AG08396 (cell line): ENCODE measurements at regions not wholly inside any gene's neighbourhood (a gene's known extent, or its start where the extent isn't known, plus 50 kb on each side); places are given as distances from the start of the nearest gene placed in this dataset.
"Not testable (repeated sequence)": the region's sequence is repeated elsewhere in the genome, so short reads cannot be mapped to it uniquely, and the experiment has no call there.

Experiments
- DNase-seq: peaks from one replicate; pipeline ENCODE4 v3.0.0; 2012; ENCODE audit warnings: low spot score, mixed read lengths

DNA sequence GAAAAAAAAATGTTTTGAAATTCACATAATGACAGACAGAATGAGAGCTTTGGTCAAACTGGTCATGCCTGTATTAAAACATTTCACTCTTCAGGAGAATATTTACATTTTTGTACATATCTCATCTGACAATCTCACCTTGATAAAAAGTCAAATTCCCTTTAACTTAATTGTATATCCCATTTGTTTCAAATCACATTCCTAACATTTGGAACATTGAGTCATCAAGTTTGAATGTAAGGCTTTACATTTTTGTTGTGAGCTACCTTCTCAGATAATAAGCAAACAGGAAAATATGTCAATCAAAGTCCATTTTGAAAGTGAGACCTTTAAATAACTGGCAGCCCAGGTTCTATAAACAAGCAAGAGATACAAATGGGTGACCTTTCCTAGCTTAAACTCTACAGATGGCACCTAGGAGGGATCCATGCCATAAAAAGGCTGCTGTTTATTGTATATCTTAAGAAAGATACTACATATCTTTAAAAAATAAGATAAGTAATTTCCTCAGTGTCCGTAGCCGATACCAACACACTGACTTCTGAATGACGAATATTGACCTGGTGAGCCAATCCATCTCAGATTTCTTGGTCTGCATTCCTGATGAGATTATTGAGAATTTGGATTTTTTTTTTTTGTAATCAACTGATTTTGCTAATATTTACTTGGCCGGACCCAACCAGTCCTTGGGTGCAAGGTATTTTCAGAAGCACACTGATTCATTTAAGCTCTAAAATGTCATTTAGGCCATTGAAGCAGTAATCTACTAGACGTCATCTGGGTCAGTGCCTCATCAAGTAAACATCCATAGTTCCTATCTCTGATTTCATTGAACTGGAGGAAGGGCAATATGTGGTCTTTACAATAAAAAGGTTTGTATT, 259.6 kb downstream of the BTG1 start:
- DNase-seq: no peak

DNA sequence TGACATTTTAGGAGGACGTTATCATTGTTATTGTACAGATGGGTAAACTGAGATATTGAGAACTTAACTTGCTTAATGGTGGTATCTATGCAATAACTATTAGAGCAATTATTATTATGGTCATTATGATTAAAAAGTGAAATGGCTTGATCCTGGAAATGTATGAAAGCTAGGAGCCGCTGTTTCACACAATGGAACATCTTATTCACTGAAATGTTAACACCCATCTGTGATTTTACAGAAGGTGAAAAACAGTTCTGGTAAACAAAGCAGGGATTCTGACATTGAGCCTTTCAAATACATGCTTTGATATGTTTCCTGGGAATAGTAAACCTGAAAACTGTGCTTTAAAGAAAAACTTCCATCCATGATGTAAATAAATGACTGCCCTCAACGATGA, 261.4 kb downstream of the BTG1 start:
- no peak for DNase-seq

DNA sequence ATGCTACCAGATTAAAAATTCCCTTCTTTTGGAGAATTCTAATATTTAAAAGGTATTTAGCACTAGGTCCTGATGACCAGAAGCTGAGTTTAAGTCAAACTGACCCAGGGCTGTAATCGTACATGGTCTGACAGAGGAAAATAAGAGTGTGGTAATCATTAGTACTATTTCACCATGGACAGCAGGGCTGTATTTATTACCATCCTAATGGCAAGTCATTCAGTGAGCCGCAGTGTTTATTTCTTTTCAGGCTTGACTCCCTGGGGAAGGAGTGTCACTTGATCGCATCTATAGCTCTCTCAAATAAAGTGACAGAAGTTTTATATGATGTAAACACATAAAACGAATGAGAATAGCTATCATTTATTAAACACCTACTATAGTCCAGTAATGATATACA, 261.8 kb downstream of the BTG1 start:
- no peak for DNase-seq

DNA sequence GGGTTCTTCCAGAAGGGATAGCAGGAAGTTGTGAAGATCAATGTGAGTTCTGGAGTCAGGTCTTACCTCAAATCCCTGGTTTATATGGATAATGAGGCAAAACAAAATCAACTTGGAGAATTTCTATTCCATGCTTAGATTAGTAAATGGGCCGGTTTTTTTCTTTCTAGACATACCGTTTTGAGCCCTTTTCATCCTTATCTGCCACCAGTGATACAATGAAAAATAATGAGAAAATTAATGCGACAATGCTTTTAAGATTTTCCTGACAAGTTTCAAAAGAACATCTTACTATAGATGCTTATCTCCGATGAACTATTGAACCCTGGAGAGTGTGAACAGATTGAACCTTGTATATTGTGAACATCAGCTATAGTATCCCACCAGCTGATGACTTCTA, 262.7 kb downstream of the BTG1 start:
- DNase-seq: no peak

DNA sequence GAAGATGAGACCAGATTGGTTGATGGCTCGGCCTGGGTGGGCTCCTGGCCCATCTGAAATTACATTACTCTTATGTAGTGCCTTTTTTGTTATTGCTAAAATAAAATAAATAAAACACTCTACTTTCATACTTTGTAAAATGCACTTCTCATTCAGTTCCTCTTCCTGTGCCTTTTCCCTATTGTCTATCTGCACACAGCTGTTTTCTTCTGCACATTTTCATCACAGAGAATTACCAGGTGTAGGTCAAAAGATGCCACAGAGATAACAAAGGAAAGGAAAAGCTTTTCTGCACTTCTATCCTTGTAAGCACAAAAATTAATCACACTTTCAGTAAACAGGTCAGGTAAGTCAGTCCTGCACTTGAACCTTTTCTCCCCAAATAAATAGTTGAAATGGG, 265.1 kb downstream of the BTG1 start:
- DNase-seq: no peak

DNA sequence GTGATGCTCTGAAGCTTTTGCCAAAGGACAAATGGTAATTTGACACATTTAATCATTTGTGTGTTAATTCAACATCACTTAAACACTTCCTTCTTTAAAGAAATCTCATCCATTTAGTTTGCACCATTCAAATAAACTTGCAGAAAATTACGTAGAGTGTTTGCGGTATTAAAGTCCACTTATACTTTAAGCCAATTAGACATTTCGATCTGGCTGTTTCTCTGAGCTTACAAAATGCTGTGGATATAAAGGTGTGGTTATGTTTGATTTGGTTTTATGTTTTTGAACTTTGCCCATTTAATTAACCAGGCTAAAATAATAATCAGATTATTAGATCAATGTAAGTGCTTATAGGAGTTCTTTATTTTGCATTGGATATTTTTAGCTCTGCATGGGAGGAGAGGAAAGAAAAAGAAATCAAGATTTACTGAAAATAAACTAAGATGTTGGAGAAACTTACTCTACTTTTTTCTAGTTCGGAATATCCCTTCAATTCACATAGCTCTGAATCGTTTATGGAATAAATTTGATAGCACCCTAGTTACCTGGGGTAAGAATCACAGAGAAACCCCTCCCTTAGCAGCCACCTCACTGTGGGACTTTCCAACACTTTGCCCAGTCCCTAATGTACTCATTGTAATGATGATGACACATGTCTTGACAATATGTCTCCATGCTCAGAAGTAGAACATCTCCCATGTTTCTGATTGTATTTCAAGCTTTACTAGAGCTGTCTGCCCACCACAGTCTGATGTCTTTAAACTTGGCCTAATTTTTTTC, 268.0 kb downstream of the BTG1 start:
- no peak for DNase-seq

DNA sequence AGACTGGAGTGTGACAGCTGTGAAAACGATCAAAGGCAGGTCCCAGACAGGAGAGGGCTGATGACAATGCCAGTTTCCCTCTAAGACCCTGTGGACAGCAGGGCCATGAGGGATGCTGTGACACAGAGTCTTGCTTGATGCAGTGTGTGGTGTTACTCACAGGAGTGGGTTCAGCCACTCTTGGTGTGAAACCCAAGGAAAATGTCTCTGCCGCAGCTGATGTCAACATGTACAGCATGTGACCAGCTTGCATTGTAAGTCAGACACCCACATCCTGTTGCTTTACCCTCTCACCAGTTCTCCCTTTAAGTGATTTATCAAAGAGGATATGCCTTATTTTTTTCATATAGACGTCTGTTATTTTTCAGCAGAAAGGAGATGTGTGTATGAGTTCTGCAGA, 268.6 kb downstream of the BTG1 start:
- DNase-seq: no peak

DNA sequence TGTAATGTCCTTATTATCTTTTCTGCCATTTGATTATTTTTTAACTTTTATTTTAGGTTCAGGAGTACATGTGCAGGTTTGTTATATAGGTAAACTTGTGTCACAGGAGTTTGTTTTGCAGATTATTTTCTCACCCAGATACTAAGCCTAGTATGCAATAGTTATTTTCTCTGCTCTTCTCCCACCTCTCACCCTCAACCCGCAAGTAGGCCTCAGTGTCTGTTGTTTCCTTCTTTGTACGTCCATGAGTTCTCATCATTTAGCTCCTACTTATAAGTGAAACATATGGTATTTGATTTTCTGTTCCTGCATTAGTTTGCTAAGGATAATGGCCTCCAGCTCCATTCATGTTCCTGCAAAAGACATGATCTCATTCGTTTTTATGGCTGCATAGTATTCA, 270.0 kb downstream of the BTG1 start:
- DNase-seq: not testable (repeated sequence)

DNA sequence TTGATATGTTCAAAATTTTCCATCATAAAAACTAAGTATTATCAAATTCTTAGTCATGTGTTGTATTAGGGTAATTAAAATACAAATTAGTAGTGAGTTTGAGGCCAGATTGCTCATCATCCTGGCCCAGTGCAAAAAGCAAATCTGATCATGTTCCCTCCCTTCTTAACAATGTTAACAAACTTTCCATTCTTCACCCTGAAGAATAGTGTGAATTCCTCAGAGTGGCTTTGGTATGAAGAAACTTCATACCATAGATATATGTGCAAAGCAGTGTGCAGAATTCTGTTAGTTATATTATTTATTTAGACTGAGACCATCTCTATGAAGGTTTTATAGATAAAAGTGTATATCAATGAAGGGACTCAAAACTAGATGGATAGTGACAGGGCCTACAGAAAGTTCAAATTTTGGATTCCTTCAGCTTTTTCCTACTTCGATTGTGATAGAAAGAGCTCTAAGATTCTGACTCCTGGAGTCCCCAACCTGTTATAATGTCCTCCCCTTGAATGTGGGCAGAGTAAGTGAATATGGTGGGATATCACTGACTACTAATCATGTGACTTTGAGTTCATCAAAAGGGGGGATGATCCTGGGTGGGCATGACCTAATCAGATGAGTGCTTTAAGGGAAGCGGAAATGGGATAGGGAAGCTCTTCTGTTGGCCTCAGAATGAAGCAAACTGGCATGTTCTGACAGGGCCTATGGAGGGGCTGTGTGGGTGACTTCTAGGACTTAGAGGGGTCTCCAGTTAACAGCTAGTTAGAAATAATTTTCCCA, 271.4 kb downstream of the BTG1 start:
- DNase-seq: no peak

DNA sequence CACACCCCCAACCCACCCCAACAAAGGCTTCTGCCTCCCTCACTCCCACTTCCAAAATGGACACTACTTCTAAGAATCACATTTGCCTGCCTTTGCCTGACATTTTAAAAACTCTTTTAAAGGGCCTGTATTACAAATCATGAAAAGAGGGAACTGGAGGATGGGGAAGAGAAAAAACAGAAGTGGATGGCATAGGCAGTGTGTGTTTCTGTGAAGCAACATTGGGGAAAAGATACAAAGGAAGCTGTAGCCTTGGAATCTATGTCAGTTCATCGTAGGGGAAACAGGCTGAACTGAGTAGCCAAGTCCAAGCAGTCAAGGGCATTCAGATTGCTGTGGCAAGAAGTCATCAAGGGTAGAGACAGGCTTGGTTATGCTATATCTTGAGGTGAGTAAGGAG, 273.9 kb downstream of the BTG1 start:
- DNase-seq: no peak

DNA sequence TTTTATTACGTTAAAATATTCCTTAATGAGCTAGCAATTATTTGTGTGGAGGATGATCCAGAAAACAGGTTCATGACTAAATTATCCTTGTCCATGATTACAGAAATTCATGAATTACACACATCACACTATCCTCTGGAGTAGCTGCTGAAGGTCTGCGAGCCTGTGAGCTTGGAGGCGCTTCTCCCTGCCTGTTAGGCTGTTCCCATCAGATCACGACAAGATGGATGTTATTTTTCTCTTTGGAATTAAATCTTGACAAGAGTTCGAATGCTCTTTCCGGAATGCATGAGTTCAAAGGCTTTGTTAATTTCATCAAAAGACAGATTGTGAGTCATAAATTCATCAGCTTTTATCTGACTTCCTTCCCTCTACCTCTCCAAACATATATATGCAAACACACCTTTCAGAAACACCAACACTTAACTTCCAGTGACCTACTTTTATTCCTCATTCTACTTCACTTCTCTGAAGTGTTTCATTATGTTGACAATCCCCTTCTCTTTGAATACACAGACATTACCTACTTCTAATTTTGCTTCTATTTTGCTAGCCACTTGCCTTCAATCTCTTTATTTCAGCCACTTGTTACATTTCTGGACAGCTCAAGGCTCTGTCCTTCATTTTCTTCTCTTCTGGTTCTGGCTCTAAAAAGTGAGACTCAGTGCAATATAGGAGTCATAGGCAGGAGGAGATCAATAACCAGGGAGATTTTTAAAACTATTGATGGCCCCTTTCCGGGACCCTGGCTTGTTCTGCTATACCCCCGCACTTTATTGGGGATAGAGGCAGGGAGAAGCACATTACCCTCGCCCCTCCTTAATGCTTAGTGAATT, 274.6 kb downstream of the BTG1 start:
- no peak for DNase-seq

DNA sequence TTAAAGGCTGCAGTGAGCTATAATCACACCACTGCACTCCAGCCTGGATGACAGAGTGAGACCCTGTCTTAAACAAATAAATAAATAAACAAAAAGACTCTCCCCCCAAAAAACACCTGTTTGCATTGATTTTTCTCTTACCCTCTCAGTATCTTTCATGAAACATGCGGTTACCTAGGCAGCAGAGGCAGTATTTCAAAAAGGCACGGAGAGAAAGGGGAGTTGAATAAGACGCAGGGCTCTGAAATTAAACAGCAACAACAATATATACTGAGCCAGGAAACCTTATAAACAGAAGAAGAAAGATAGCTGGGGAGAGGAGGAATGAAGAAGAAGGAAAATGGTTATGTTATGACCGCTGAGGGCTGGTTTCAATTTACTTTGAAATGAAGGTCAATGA, 277.6 kb downstream of the BTG1 start:
- no peak for DNase-seq

DNA sequence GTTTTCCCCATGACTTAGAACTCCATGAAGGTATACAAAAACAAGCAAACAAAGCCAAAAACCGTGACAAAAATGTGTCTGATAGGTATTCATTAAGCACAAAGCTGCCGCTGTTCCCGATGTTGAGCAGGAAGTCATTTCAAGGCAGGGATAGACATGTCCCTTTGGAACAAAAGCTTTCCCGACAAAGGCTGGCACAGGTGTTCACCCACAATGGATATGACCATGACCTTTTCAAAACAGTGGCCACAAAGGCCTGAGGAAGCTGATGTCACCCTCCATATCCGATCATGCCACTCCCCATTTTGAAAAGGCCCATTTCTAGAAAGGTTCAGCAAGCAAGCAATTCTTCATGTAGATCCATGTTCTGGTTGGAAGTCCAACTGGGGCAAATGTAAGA, 279.1 kb downstream of the BTG1 start:
- DNase-seq: no peak

DNA sequence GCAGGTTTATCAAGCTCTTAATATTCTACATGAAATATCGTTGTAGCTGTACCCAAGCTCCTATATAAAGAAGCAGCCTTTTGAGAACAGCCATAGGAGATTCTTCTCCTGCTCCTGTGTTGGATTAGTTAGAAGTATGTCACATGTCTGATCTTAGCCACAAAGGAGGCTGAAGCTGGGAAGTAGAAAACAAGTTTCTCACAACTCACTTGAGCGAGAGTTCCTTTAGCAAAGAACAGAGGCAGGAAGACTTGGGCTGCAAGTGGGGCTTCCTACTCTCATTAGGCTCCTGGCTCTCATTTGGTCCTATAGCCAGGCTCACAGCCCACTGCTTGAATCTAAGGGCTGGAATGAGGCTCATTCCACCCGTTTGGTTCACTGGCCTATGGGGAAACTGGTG, 281.9 kb downstream of the BTG1 start:
- DNase-seq: no peak

DNA sequence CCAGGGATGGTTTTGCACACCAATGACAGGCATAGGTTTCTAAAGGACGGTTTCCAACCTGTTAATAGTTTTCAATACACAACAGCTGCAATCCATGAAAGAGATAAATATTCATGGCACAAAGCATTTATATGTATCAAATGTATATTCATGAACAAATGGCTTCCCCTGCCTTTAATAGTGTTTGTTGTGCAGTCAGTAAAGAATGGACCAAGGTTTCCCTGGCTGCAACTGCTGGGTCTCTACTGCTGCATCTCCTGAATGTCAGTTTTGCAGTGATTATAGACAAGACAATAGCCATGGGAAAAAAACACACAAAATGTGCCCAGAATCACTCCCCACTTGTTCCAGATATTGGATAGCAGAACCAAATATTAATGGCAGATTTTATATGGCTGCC, 284.1 kb downstream of the BTG1 start:
- no peak for DNase-seq

DNA sequence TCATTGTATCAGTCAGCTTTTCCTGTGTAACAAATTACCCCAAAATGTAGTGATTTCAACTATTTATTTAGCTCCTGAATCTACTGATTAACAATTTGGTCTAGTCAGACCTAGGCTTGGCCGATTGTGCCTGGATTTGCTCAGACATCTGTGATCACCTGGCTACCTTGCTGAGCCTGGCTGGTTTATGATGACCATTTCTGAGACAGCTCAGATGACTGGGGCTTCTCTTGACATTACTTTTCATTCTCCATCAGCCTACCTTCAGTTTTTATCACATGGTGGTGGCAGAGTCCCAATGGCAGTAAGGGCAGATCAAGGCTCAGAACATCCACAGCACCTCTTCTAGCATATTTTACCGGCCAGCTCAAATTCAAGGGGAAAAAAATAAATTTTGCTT, 286.3 kb downstream of the BTG1 start:
- DNase-seq: no peak

DNA sequence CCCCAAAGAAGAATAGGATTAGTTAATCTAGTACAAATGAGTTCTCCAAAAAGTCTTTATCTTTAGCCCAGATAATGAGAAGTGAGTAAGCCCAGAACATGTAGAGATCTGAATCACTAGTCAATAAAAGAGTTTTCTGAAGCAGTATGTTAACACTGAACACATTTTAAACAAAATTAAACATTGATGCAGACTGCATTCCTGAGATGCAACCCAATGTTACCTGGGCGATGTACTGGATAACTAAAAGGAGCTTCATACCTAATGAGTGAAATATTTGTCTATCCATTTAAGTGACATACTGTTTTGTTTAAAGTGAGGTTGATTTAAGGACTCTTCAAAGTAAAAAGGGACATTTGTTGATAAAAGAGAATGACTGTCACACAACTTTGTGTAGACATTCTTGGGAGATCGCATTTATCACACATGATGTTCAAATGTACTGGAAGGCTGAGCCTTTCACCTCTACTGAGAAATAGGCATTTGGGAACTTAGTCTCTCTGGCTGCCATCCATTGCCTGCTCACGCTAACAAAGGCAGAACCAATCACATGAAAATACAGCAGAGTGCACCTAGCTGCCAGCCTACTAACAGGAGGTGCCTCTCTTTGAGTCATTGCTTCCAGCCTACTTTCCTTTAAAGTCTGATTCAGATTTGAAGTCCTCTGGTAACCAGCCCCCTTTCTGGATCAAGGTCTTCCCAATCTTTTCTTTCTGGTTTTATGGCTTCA, 287.7 kb downstream of the BTG1 start:
- DNase-seq: no peak

DNA sequence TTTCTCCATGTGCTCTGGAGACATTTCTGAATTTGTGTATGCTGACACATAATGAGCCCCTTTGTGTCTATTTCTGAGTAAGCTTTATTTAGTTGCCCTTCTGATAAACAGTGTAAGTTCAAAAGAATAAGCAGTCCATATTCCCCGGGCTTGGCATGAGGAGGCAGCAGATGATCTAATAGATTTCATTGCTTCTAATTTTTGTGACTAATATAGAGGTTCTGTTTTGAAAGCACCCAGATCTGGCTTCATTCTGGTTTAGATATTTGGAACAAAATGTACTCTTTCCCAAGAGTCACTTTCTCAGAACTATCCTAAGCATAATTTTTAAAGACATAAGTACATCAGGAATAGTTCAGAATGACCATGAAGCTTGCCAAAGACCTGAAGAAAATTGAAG, 290.9 kb downstream of the BTG1 start:
- DNase-seq: no peak

DNA sequence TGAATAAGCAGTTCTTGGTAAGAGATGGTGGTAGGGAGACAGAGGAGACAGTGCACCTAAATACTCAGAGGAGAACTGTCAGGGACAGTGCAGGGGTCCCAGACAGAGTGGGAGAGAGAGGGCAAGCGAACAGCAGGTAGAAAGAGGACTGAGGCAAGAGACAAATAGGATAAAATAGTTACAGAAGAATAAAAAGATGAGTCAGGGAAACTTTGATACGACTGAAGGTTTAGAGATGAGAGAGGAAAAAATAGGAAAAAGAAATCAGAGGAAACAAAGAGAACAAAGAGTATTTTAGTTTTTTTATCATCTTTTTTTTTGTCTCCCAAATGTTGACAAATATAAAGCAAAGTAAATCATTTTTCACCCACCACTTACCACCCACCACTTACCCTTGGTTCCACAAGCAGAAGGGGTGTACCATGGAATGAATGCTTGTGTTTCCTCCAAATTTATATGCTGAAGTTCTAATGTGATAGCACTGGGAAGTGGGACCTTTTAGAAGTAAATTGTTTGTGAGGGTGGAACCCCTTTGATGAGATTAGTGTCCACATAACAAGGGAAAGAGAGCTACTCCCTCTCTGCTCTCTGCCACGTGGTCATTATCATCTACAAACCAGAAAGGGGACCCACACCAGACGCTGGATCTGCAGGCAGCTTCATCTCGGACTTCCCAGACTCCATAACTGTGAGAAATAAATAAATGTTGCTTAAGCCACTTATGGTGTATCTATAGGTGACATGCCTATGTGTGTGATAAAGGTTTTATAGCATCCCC, 292.1 kb downstream of the BTG1 start:
- DNase-seq: no peak

DNA sequence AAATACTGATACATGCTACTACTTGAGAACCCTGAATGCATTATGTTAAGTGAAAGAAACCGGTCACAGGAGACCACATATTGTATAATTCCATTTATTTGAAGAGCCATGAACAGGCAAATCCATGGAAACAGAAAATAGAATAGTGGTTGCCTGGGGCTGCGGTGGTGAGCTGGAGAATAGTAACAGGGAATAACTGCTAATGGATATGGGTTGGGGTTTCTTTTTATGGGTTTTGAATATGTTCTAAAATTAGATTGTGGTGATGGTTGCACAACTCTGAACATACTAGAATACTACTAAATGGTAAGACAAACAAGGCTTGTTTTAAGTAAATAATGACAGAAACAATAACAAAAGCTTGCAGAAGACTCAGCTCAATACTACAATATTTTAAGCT, 293.0 kb downstream of the BTG1 start:
- DNase-seq: no peak
